ENCODE measurements at regions not wholly inside any gene's neighbourhood (a gene's known extent, or its start where the extent isn't known, plus 50 kb on each side); places are given as distances from the start of the nearest gene placed in this dataset.

GRCh38 chr5:74161170-74161569 lies 479.4 kb downstream of the ENC1 start:
- no peak for DNase-seq (ENCODE audit: low read depth, low spot score)
- in situ Hi-C loops (cut with HindIII; ENCODE audit: low sequenced_read_pairs), result no loop called here
- no peak overlapping the region for H3K4me3 ChIP-seq (ENCODE audit: low read depth, low read length)
- TF ChIP-seq CTCF (IDR thresholded peaks at IDR 0.05; ENCODE audit: low read depth, low read length), result no peak

- in situ Hi-C loops (cut with HindIII; ENCODE audit: low sequenced_read_pairs), result no loop called here
- no peak overlapping the region for H3K4me3 ChIP-seq (ENCODE audit: low read depth, low read length)
- no peak for TF ChIP-seq CTCF (IDR thresholded peaks at IDR 0.05; ENCODE audit: low read depth, low read length)
- no peak for DNase-seq (ENCODE audit: low read depth, low spot score)
Measured at GRCh38 chr5:74156728-74157383, 483.7 kb downstream of the ENC1 start.

DNA sequence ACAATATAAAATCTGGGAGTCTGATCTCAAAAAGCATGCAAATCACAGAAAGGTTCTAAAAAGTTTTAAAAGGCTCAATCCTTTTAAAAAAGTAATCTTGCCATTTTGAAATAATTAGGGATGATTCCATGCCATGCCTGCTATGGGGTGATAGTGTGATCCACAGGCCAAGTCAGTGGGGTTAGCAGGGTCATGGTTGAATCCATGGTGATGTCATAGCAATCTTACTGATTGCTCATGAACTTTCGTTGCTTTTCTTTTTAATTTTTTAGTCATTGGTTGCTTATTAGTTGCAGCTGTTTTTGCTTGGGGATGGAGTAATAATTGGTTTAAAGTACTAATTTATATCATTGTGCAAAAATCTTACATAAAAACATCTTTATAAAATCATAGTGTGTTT lies 485.0 kb downstream of the ENC1 start:
- no peak for TF ChIP-seq CTCF (IDR thresholded peaks at IDR 0.05; ENCODE audit: low read depth, low read length)
- DNase-seq (ENCODE audit: low read depth, low spot score), result no peak
- in situ Hi-C loops (cut with HindIII; ENCODE audit: low sequenced_read_pairs), result no loop called here
- H3K4me3 ChIP-seq (ENCODE audit: low read depth, low read length), result no peak overlapping the region

GRCh38 chr5:74154526-74154925 lies 486.0 kb downstream of the ENC1 start:
- in situ Hi-C loops (cut with HindIII; ENCODE audit: low sequenced_read_pairs), result no loop called here
- DNase-seq (ENCODE audit: low read depth, low spot score), result no peak
- H3K4me3 ChIP-seq (ENCODE audit: low read depth, low read length), result no peak overlapping the region
- no peak for TF ChIP-seq CTCF (IDR thresholded peaks at IDR 0.05; ENCODE audit: low read depth, low read length)

- peak; percentile 2 for DNase-seq (ENCODE audit: low read depth, low spot score)
- H3K4me3 ChIP-seq (ENCODE audit: low read depth, low read length), result no peak overlapping the region
- TF ChIP-seq CTCF (IDR thresholded peaks at IDR 0.05; ENCODE audit: low read depth, low read length), result no peak
- in situ Hi-C loops (cut with HindIII; ENCODE audit: low sequenced_read_pairs), result no loop called here
Measured at GRCh38 chr5:74153255-74153790, 487.2 kb downstream of the ENC1 start.

DNA sequence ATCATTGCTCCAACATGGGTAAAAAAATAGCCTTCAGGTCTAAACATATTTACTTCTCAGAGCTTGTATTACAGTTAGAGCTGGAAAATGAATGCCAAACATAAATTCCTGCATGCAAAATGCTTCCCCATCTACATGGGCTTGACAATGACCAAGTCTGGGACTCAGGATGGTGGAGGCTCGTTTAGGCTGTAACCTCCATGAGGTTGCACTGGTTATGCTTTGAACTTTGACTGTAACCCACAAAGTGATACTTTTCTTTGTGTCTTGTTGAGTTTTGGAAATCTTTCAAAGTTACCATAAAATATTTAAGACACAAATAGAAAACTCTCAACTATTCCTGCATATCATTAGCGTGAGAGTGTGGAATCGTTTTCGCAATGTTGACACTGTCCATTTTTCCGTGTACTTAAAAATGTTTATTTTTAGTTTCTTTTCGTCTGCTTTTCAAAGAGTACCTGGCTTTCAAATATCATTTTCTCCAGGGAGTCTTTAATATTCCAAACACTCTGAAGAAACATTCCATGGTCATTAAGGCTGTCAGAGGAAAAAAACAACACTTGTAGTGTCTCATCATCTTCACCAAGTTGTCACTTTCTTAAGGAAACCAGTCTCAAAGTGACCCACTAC lies 487.8 kb downstream of the ENC1 start:
- no peak overlapping the region for H3K4me3 ChIP-seq (ENCODE audit: low read depth, low read length)
- DNase-seq (ENCODE audit: low read depth, low spot score), result no peak
- in situ Hi-C loops (cut with HindIII; ENCODE audit: low sequenced_read_pairs), result no loop called here
- TF ChIP-seq CTCF (IDR thresholded peaks at IDR 0.05; ENCODE audit: low read depth, low read length), result no peak

Data from astrocyte of the spinal cord (primary cell).